ENCODE measurements at regions not wholly inside any gene's neighbourhood (a gene's known extent, or its start where the extent isn't known, plus 50 kb on each side); places are given as distances from the start of the nearest gene placed in this dataset.

DNA sequence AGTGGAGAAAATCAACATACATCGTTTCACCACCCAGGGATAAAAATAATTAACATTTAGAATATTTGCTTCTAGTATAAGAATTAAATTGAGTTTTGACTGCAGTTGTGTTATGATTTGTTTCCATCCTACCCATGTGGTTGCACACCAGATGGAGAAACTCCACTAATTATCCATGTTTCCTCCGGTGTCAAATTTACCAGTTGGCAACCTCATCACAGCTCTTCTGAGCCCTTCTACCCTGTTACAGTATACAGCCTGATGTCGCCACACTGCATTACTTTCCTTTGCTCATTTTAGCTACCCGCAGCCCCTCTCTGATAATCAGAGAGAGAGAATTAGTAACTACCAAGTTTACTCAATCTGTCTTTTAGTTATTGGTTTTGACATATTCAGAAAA lies 411.2 kb downstream of the DTHD1 start:
- no peak for TF ChIP-seq CTCF (IDR thresholded peaks at IDR 0.05; ENCODE audit: low read depth, low read length)
- DNase-seq, result no peak
- H3K27ac ChIP-seq, result no peak overlapping the region
- H3K27me3 ChIP-seq (ENCODE audit: insufficient read depth, low read depth, severe bottlenecking), result peaks cover 51% of the 10 kb centered on the region
- H3K4me3 ChIP-seq (ENCODE audit: low read depth, low read length), result no peak overlapping the region
- no peaks in the 10 kb centered on the region for H3K36me3 ChIP-seq
- H3K9me3 ChIP-seq (ENCODE audit: severe bottlenecking), result peaks cover 2% of the 10 kb centered on the region

DNA sequence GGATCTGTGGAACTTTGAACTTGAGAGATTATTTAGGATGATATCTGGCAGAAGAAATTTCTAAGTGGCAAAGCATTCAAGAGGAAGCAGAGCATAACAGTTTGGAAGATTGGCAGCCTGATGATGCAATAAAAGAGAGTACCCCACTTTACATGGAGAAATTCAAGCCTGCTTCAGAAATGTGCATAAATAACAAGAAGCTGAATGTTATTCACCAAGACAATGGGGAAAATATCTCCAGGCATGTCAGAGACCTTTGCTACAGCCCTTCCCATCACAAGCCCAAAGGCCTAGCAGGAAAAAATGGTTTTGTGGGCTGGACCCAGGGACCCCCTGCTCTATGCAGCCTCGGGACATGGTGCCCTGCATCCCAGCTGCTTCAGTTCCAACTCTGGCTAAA lies 420.8 kb downstream of the DTHD1 start:
- no peak for TF ChIP-seq CTCF (IDR thresholded peaks at IDR 0.05; ENCODE audit: low read depth, low read length)
- Histone ChIP-seq H3K4me3 (ENCODE audit: low read depth, low read length) (no peak overlapping the region), H3K9me3 (ENCODE audit: severe bottlenecking) (peaks cover 2% of the 10 kb centered on the region), H3K27me3 (ENCODE audit: insufficient read depth, low read depth, severe bottlenecking) (peaks cover 10% of the 10 kb centered on the region), H3K36me3 (no peaks in the 10 kb centered on the region), H3K27ac (no peak overlapping the region)
- DNase-seq, result no peak

DNA sequence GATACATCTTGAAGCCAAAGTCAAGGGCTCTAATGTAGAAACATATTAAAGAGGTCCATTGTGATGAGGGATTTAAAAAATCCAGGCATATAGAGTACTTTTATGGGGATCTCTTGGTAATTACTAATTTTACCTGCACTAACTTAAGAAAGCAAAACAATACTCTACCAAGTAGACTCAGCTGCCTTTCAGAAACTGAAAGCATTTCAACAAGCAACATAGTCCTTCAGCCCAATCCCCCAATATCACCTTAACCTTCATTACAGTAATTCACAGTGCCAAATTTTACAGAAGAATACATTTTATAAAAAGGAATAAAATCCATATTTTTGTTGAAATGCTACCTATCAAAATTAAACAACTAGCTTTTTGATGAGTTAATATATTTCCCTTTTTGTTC lies 422.9 kb downstream of the DTHD1 start:
- TF ChIP-seq CTCF (IDR thresholded peaks at IDR 0.05; ENCODE audit: low read depth, low read length), result no peak
- Histone ChIP-seq H3K36me3 (no peaks in the 10 kb centered on the region), H3K27me3 (ENCODE audit: insufficient read depth, low read depth, severe bottlenecking) (peaks cover 14% of the 10 kb centered on the region), H3K9me3 (ENCODE audit: severe bottlenecking) (peaks cover 2% of the 10 kb centered on the region), H3K4me3 (ENCODE audit: low read depth, low read length) (no peak overlapping the region), H3K27ac (no peak overlapping the region)
- no peak for DNase-seq

GRCh38 chr4:36709991-36710390 lies 428.6 kb downstream of the DTHD1 start:
- H3K4me3 ChIP-seq (ENCODE audit: low read depth, low read length), result no peak overlapping the region
- TF ChIP-seq CTCF (IDR thresholded peaks at IDR 0.05; ENCODE audit: low read depth, low read length), result no peak
- no peaks in the 10 kb centered on the region for H3K9me3 ChIP-seq (ENCODE audit: severe bottlenecking)
- H3K36me3 ChIP-seq, result no peaks in the 10 kb centered on the region
- no peak overlapping the region for H3K27ac ChIP-seq
- no peak for DNase-seq
- peaks cover 43% of the 10 kb centered on the region for H3K27me3 ChIP-seq (ENCODE audit: insufficient read depth, low read depth, severe bottlenecking)

DNA sequence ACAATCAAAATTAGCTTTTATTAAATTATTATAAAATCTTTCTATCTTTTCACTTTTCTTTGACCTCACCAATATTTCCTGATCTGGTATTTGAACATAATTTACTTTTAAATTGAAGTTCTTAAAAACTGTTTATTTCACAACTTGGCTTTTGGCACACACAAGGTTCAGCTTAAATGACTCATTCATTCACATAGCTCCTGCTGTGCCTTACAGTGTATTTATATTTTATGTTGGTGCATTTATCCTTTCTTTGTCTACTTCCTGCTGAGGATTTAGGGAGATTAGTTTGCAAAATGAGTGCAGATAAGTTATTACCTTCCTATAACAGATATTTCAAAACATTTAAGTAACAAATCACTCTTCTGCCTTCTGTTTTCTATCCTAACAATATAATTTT lies 430.6 kb downstream of the DTHD1 start:
- Histone ChIP-seq H3K27me3 (ENCODE audit: insufficient read depth, low read depth, severe bottlenecking) (peaks cover 60% of the 10 kb centered on the region), H3K27ac (no peak overlapping the region), H3K9me3 (ENCODE audit: severe bottlenecking) (no peaks in the 10 kb centered on the region), H3K4me3 (ENCODE audit: low read depth, low read length) (no peak overlapping the region), H3K36me3 (no peaks in the 10 kb centered on the region)
- no peak for DNase-seq
- no peak for TF ChIP-seq CTCF (IDR thresholded peaks at IDR 0.05; ENCODE audit: low read depth, low read length)

DNA sequence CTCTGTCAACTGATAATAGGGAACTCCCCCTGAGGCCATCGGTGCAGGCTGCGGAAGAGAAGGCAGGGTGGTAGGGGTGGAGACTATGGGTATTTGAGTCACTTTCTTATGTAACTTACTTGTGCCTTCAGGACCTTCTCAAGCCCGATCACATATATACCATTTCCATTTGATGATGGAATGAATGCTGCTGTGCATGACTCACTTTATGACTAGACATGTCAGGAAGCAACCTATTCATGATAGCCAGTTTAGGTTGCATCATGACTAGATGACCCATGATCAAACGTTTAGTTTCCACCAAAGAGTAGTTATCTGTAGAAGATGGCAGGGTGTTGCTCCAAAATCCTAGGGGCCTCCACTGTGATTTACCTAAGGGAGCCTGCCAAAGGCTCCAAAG lies 435.5 kb downstream of the DTHD1 start:
- no peak overlapping the region for H3K4me3 ChIP-seq (ENCODE audit: low read depth, low read length)
- no peak for DNase-seq
- H3K27me3 ChIP-seq (ENCODE audit: insufficient read depth, low read depth, severe bottlenecking), result peaks cover 70% of the 10 kb centered on the region
- TF ChIP-seq CTCF (IDR thresholded peaks at IDR 0.05; ENCODE audit: low read depth, low read length), result no peak
- no peak overlapping the region for H3K27ac ChIP-seq
- no peaks in the 10 kb centered on the region for H3K36me3 ChIP-seq
- H3K9me3 ChIP-seq (ENCODE audit: severe bottlenecking), result no peaks in the 10 kb centered on the region

Data from WERI-Rb-1 (cell line).